DOHH2 (cell line): ENCODE measurements at regions not wholly inside any gene's neighbourhood (a gene's known extent, or its start where the extent isn't known, plus 50 kb on each side); places are given as distances from the start of the nearest gene placed in this dataset.

ENCODE experiments used
- H3F3A ChIP-seq: fragments of 200-600 bp; sonication (generic), shearing (Covaris generic); 2 replicates; pipeline ENCODE4 v1.6.0; 2016; ENCODE audit warnings: antibody characterized with exemption, mild to moderate bottlenecking; ENCODE audit not compliant: control insufficient read depth, insufficient read depth
- H3K27ac ChIP-seq: fragments of 200-600 bp; sonication (generic); 2 replicates; pipeline ENCODE4 v1.5.1; 2014; ENCODE audit warnings: low read depth, mild to moderate bottlenecking, low read length, moderate library complexity
- H3K27me3 ChIP-seq: fragments of 200-600 bp; sonication (generic); 2 replicates; pipeline ENCODE4 v1.6.1; 2014; ENCODE audit warnings: mild to moderate bottlenecking, low read length, mixed read lengths; ENCODE audit not compliant: control insufficient read depth
- H3K36me3 ChIP-seq: fragments of 200-600 bp; sonication (generic); 2 replicates; pipeline ENCODE4 v1.6.1; 2014; ENCODE audit warnings: mild to moderate bottlenecking, low read length, moderate library complexity, mixed read lengths; ENCODE audit not compliant: control insufficient read depth
- H3K4me1 ChIP-seq: fragments of 200-600 bp; sonication (generic); 2 replicates; pipeline ENCODE4 v1.6.1; 2014; ENCODE audit warnings: mild to moderate bottlenecking, low read length, mixed read lengths; ENCODE audit not compliant: control insufficient read depth
- H3K4me2 ChIP-seq: fragments of 200-600 bp; sonication (generic); 2 replicates; pipeline ENCODE4 v1.6.0; 2014; ENCODE audit warnings: mild to moderate bottlenecking, low read length, moderate library complexity
- H3K4me3 ChIP-seq: fragments of 200-600 bp; sonication (generic); 2 replicates; pipeline ENCODE4 v1.5.1; 2014; ENCODE audit warnings: mild to moderate bottlenecking, low read length, mixed read lengths
- H3K79me2 ChIP-seq: fragments of 200-600 bp; sonication (generic); 2 replicates; pipeline ENCODE4 v1.6.1; 2014; ENCODE audit warnings: mild to moderate bottlenecking, low read length, mixed read lengths; ENCODE audit not compliant: control insufficient read depth
- H3K9me2 ChIP-seq: fragments of 200-600 bp; sonication (generic); replicated peaks from 2 replicates; pipeline ENCODE4 v1.6.1; 2014; ENCODE audit warnings: mild to moderate bottlenecking, low read length, mixed read lengths; ENCODE audit not compliant: control insufficient read depth
- H3K9me3 ChIP-seq: fragments of 200-600 bp; sonication (generic); 2 replicates; pipeline ENCODE4 v1.6.1; 2014; ENCODE audit warnings: antibody characterized with exemption, low read length, mixed read lengths; ENCODE audit not compliant: control insufficient read depth, insufficient read depth
- H4K20me1 ChIP-seq: fragments of 200-600 bp; sonication (generic); 2 replicates; pipeline ENCODE4 v1.6.0; 2014; ENCODE audit warnings: low read depth, mild to moderate bottlenecking, antibody characterized with exemption, low read length, moderate library complexity; ENCODE audit not compliant: control insufficient read depth, insufficient read depth
- EZH2phosphoT487 ChIP-seq: fragments of 200-600 bp; sonication (generic); IDR thresholded peaks from 2 replicates; pipeline ENCODE4 v1.6.1; 2017; ENCODE audit warnings: borderline replicate concordance, mild to moderate bottlenecking, antibody characterized with exemption, low read length, moderate library complexity, mixed read lengths
- TF ChIP-seq, protein P1 (sequence below): fragments of 200-600 bp; sonication (generic); IDR thresholded peaks from one replicate; pipeline ENCODE4 v1.5.1; 2014; ENCODE audit warnings: antibody characterized with exemption, mild to moderate bottlenecking, low read depth, low read length; ENCODE audit not compliant: poor library complexity, severe bottlenecking

DNA sequence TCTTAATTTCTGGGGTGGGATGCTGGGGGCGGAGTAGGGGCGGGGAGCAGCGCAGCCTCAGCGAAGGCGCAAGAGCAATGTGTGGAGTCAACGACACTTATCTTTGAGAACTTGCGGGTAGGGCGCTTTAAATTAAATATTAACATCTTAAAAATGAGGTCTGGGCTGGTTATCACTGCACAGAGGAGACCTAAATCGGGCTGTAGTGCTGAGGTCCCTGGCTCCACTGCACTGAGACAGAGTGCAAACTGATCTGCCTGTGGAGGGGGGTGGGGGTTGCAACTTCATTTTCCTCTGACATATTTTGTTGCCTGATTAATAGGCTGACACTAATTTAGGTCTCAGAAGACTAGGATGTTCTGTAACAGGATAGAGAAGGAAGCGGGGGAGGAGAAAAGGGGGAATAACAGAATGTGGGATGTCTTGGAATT is 253.0 kb upstream of the FANCL start:
- H3K9me2 ChIP-seq, result no peaks in the 10 kb centered on the region
- no peaks in the 10 kb centered on the region for H3K36me3 ChIP-seq
- H3K9me3 ChIP-seq, result no peaks in the 10 kb centered on the region
- no peak overlapping the region for H3K4me3 ChIP-seq
- no peak overlapping the region for H3K27ac ChIP-seq
- no peak overlapping the region for H3K4me2 ChIP-seq
- TF ChIP-seq, protein P1, sequence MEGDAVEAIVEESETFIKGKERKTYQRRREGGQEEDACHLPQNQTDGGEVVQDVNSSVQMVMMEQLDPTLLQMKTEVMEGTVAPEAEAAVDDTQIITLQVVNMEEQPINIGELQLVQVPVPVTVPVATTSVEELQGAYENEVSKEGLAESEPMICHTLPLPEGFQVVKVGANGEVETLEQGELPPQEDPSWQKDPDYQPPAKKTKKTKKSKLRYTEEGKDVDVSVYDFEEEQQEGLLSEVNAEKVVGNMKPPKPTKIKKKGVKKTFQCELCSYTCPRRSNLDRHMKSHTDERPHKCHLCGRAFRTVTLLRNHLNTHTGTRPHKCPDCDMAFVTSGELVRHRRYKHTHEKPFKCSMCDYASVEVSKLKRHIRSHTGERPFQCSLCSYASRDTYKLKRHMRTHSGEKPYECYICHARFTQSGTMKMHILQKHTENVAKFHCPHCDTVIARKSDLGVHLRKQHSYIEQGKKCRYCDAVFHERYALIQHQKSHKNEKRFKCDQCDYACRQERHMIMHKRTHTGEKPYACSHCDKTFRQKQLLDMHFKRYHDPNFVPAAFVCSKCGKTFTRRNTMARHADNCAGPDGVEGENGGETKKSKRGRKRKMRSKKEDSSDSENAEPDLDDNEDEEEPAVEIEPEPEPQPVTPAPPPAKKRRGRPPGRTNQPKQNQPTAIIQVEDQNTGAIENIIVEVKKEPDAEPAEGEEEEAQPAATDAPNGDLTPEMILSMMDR, result no peak
- TF ChIP-seq EZH2phosphoT487, result no peak
- H3F3A ChIP-seq, result no peaks in the 10 kb centered on the region
- H3K4me1 ChIP-seq, result no peaks in the 10 kb centered on the region
- H3K79me2 ChIP-seq, result no peaks in the 10 kb centered on the region
- no peaks in the 10 kb centered on the region for H3K27me3 ChIP-seq
- no peaks in the 10 kb centered on the region for H4K20me1 ChIP-seq

DNA sequence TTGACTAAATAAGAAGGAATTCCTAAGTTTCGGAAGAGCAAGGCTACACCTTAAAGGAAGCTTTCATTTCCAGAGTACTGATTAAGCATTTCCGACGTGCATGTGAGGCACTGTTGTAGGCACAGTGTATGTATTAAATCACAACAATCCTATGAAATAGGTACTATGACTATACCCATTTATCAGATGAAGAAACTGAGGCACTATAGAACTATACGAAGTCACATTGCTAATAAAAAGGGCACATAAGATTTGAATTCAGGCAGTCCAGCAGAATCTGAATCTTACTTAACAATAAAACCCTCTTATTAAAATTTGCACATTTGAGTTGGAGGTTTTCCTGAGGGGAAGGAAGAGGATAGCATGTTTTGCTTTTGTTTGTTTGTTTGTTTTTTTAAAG is 243.5 kb upstream of the FANCL start:
- H3K4me2 ChIP-seq, result no peak overlapping the region
- no peaks in the 10 kb centered on the region for H3K79me2 ChIP-seq
- TF ChIP-seq, protein P1, result no peak
- TF ChIP-seq EZH2phosphoT487, result no peak
- no peak overlapping the region for H3K4me3 ChIP-seq
- no peaks in the 10 kb centered on the region for H4K20me1 ChIP-seq
- no peaks in the 10 kb centered on the region for H3K36me3 ChIP-seq
- no peaks in the 10 kb centered on the region for H3K4me1 ChIP-seq
- no peaks in the 10 kb centered on the region for H3K9me2 ChIP-seq
- no peak overlapping the region for H3K27ac ChIP-seq
- H3K27me3 ChIP-seq, result no peaks in the 10 kb centered on the region
- 0 out of 2 replicates have a peak, but pooled peaks cover 2% of the 10 kb centered on the region for H3K9me3 ChIP-seq
- H3F3A ChIP-seq, result no peaks in the 10 kb centered on the region

DNA sequence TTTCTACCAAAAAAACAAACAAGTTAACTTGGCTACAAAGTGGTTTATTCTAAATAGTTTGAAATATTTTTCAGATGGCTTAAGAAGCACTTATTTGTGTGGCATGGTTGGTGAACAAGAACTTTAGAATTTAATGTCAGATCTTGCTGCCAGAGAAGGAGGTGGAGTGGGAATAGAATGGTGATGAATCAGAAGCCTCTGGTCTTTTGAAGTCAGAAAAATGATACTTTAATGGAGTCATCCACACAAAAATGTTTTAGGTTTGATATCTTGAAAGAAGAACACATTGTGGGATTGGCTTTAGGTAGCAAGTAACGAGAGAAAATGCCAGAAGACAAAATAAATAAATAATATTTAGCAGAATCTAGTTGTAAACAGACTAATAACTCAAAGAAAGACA is 243.1 kb upstream of the FANCL start:
- no peaks in the 10 kb centered on the region for H3K9me2 ChIP-seq
- H3K79me2 ChIP-seq, result no peaks in the 10 kb centered on the region
- H3K4me3 ChIP-seq, result no peak overlapping the region
- no peaks in the 10 kb centered on the region for H3K27me3 ChIP-seq
- 0 out of 2 replicates have a peak, but pooled peaks cover 2% of the 10 kb centered on the region for H3K9me3 ChIP-seq
- TF ChIP-seq EZH2phosphoT487, result no peak
- TF ChIP-seq, protein P1, result no peak
- H3K4me1 ChIP-seq, result no peaks in the 10 kb centered on the region
- no peaks in the 10 kb centered on the region for H3F3A ChIP-seq
- H3K27ac ChIP-seq, result no peak overlapping the region
- H3K4me2 ChIP-seq, result no peak overlapping the region
- no peaks in the 10 kb centered on the region for H4K20me1 ChIP-seq
- H3K36me3 ChIP-seq, result no peaks in the 10 kb centered on the region

DNA sequence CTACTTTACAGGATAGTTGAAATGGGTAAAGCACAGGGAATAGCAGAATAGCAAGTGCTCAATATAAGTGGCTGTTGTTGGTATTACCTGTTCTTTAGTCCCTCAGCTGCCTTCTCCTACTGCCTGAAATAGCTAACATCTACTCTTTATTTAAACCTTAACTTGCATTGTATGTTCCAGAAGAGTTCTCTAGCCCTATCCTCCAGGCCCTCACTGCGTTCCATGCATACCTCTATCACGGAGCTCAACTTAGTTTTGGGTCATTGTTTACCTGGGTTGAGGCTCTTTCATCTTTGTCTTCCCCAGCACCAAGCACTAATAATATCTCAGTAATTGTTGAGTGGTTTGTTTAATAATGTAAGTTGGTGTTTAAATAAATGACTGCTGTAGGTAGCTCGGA is 242.2 kb upstream of the FANCL start:
- H3K36me3 ChIP-seq, result no peaks in the 10 kb centered on the region
- TF ChIP-seq EZH2phosphoT487, result no peak
- TF ChIP-seq, protein P1, result no peak

More for the DNA sequence above, 242.2 kb upstream of the FANCL start:
- Histone ChIP-seq H3K79me2 (no peaks in the 10 kb centered on the region), H3K4me1 (no peaks in the 10 kb centered on the region), H3K27me3 (no peaks in the 10 kb centered on the region), H3F3A (no peaks in the 10 kb centered on the region), H4K20me1 (no peaks in the 10 kb centered on the region; the same call in 1 of the 2 replicates), H3K27ac (no peak overlapping the region), H3K4me3 (no peak overlapping the region), H3K9me2 (no peaks in the 10 kb centered on the region), H3K4me2 (no peak overlapping the region), H3K9me3 (0 out of 2 replicates have a peak, but pooled peaks cover 2% of the 10 kb centered on the region)
